SK-N-DZ (cell line): ENCODE measurements at regions not wholly inside any gene's neighbourhood (a gene's known extent, or its start where the extent isn't known, plus 50 kb on each side); places are given as distances from the start of the nearest gene placed in this dataset.
"Not testable (repeated sequence)": the region's sequence is repeated elsewhere in the genome, so short reads cannot be mapped to it uniquely, and the experiment has no call there.

Experiments
- DNase-seq: peaks from one replicate; pipeline ENCODE4 v3.0.0-alpha.2; 2015; ENCODE audit warnings: low spot score

- no peak for DNase-seq
Observed at GRCh38 chr10:109104806-109105205, 818.5 kb downstream of the XPNPEP1 start.

- DNase-seq, result no peak
Observed at GRCh38 chr10:109103278-109103677, 820.0 kb downstream of the XPNPEP1 start.

- no peak for DNase-seq
Observed at GRCh38 chr10:109089779-109090178, 833.5 kb downstream of the XPNPEP1 start.

- DNase-seq, result peak; percentile 8
Observed at GRCh38 chr10:109071539-109071938, 851.8 kb downstream of the XPNPEP1 start.

- no peak for DNase-seq
Observed at GRCh38 chr10:109070492-109070891, 852.8 kb downstream of the XPNPEP1 start.

- DNase-seq, result no peak
Observed at GRCh38 chr10:109067031-109067430, 856.3 kb downstream of the XPNPEP1 start.

- no peak for DNase-seq
Observed at GRCh38 chr10:109065821-109066220, 857.5 kb downstream of the XPNPEP1 start.

- peak; percentile 37 for DNase-seq
Observed at GRCh38 chr10:109062371-109062770, 860.9 kb downstream of the XPNPEP1 start.

- no peak for DNase-seq
Observed at GRCh38 chr10:109055243-109055642, 868.1 kb downstream of the XPNPEP1 start.

- DNase-seq, result no peak
Observed at GRCh38 chr10:109047856-109048255, 875.5 kb downstream of the XPNPEP1 start.

- not testable (repeated sequence) for DNase-seq
Observed at GRCh38 chr10:109046427-109046826, 876.9 kb downstream of the XPNPEP1 start.

- DNase-seq, result no peak
Observed at GRCh38 chr10:109040622-109041021, 882.7 kb downstream of the XPNPEP1 start.

- DNase-seq, result no peak
Observed at GRCh38 chr10:109037978-109038377, 885.3 kb downstream of the XPNPEP1 start.

GRCh38 chr10:109030581-109031210, 892.6 kb downstream of the XPNPEP1 start:
- no peak for DNase-seq

- no peak for DNase-seq
Observed at GRCh38 chr10:109029870-109030269, 893.4 kb downstream of the XPNPEP1 start.

GRCh38 chr10:109027534-109028185, 895.7 kb downstream of the XPNPEP1 start:
- no peak for DNase-seq

GRCh38 chr10:109025172-109025571, 898.1 kb downstream of the XPNPEP1 start:
- DNase-seq, result no peak

- DNase-seq, result no peak
Observed at GRCh38 chr10:109022417-109023049, 900.8 kb downstream of the XPNPEP1 start.

- peak; percentile 30 for DNase-seq
Observed at GRCh38 chr10:109019001-109019424, 904.3 kb downstream of the XPNPEP1 start.

- no peak for DNase-seq
Observed at GRCh38 chr10:109007514-109007913, 915.8 kb downstream of the XPNPEP1 start.

GRCh38 chr10:108990441-108990840, 932.9 kb downstream of the XPNPEP1 start:
- no peak for DNase-seq

- DNase-seq, result no peak
Observed at GRCh38 chr10:108989976-108990375, 933.3 kb downstream of the XPNPEP1 start.

- DNase-seq, result no peak
Observed at GRCh38 chr10:108982159-108982558, 941.2 kb downstream of the XPNPEP1 start.
